HEK293T (cell line): ENCODE measurements at regions not wholly inside any gene's neighbourhood (a gene's known extent, or its start where the extent isn't known, plus 50 kb on each side); places are given as distances from the start of the nearest gene placed in this dataset.

ENCODE experiments used
- FOXK2 ChIP-seq: fragments of 450-650 bp; IDR thresholded peaks from 2 replicates; pipeline ENCODE4 v1.6.1; 2016; ENCODE audit warnings: mild to moderate bottlenecking
- FOXM1 ChIP-seq: fragments of 450-650 bp; IDR thresholded peaks from 2 replicates; pipeline ENCODE4 v1.6.1; 2017; ENCODE audit warnings: mild to moderate bottlenecking, borderline replicate concordance
- LEF1 ChIP-seq: fragments of 450-650 bp; IDR thresholded peaks from 2 replicates; pipeline ENCODE4 v1.6.1; 2017; ENCODE audit warnings: mild to moderate bottlenecking, borderline replicate concordance

GRCh38 chr7:23889566-23889965, 179.5 kb downstream of the STK31 start:
- TF ChIP-seq LEF1 = no peak
- TF ChIP-seq FOXM1 = no peak
- TF ChIP-seq FOXK2 = no peak
